T-helper 2 cell treated with Interferon-gamma antibody and Interleukin-4, amounts not matched to agents 100 ng/mL and 5 ng/mL, for 36 hours (primary cell): ENCODE measurements at regions not wholly inside any gene's neighbourhood (a gene's known extent, or its start where the extent isn't known, plus 50 kb on each side); places are given as distances from the start of the nearest gene placed in this dataset.

Experiments used
- intact Hi-C: fragments of 100-400 bp; cut with micrococcal nuclease; formaldehyde crosslinking; loops from one replicate; pipeline ENCODE4 v1.15.1; 2023

DNA sequence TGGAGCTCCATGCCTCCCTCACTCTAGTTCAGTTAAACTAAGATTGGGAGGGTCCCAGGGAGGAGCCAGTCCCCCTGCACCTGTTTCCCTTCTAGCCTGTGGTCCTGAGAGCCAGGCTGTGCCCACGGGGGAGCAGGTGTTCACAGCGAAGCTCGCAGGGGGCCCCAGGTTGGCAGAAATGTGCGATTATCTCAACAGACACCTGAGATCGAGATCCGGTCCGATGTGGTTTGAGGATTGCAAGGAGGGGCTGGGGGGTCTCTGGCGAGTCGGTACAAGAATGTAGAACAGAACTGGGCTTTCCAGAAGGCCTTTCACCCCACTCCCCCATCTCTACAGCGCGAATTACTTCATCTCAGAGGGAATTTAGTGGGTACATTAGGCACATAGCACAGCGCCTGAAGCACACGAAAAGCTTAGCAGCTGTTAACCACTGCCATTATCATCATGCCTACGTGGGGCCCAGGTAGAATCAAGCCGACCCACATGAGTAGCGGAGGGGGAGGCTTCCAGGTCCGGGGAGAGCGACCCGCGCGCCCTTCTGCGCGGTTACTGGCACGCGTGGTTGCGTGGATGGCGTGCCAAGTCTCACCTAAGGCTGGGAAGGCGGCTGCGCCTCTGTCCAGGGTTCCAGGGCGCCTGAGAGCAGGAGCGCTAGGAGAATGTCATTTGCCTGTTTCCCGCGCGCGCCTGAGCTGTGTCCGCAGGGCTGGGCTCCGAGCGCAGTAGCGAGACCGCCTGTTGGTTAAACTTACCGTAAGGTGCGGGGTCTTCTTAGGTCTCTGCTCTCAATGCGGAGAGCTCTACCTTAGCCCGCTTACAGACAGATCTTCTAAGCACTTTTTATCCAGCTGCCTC lies 1539.5 kb upstream of the TMEM132C start:
- intact Hi-C loops, result no loop called here

GRCh38 chr12:126734296-126734695 lies 1532.7 kb upstream of the TMEM132C start:
- intact Hi-C loops, result no loop called here

- intact Hi-C loops, result no loop called here
These were observed 1532.3 kb upstream of the TMEM132C start for GRCh38 chr12:126734710-126735109.

DNA sequence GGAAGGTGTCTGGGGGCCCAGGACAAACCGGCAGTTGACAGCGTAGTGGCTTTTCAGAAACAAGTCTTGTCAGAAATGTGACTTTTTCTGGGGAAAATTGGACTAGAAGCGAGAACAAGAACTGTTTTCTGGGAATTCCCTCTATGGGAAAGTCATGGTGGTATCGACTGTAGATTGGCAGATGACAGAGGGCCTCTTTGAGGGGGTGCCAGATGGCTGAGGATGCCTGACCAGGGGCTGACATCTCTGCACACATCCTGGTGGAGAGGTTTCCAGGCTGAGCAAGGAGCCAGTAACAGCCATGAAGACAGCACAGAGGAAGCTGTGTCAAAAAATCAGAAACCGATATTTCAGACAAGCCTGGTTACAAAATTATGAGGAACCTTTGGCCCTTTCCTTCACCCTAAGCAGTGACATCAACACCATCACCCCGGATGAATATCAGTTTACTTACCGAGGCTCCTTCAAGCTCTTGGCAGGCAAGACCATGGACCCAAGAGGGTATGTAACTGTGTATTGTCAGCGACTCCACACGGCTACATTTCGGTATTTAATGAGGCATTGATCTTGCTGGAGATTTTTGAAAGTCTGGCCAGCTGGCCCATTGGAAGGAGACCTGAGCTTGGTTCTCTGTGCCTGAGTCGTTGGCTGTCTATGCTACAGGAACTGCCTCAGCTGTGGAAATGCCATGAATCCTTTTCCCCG lies 1525.3 kb upstream of the TMEM132C start:
- intact Hi-C loops, result loop anchor here (10.0 kb wide), 1 partner anchor 1557 kb away; the partner anchor contains the start of gene TMEM132B

DNA sequence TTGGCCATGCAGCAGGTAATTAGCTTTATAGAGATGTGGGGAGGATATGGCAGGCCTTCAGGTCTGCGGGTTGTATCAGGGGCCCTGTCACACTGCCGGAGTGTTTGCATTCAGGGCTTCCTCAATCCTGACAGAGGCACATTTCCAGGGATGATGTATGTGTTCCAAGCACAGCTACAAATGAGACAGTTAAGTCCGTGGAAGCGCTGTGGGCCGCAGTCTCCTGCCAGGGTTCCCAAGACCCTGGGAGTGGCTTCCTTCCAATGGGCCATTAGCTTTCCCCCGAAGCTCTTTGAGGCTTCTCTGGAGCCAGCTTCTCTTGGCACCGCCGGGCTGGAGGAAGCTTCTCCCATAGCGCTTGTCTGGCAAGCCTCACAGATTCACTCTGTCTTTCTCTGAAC lies 1524.7 kb upstream of the TMEM132C start:
- intact Hi-C loops, result loop anchor here (10.0 kb wide), 1 partner anchor 1557 kb away; the partner anchor contains the start of gene TMEM132B

DNA sequence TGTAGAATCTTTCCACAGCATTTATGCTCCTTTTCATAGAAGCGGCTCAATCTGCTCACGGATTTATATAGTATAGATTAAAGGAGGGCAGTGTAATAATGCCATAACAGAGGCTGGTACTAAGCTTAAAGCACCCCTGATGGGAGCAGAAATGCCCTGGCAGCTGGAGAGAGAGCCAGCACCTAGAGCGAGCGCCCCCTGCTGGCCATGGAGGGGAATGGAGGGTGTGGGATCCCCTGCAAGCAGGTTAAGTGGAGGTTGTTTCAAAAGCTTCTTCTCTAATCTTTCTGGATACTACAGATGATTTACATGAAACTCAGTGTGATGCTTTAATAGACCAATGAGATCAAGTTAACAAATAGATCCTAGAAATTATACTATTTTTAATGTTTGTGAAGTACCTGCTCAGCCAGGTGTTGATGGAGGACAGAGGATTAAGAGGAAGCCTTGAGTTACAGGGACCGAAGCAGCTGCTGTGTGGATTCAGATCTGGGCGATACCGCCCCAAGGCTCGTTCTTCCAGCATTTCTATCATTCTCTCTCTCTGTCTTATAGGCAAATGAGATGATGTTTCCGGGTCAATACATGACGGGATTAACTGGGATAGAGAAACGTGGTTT lies 1519.3 kb upstream of the TMEM132C start:
- intact Hi-C loops, result loop anchor here (1.0 to 10.0 kb wide), 2 partner anchors 678 to 1563 kb away; partner anchors contain the start of gene TMEM132B

DNA sequence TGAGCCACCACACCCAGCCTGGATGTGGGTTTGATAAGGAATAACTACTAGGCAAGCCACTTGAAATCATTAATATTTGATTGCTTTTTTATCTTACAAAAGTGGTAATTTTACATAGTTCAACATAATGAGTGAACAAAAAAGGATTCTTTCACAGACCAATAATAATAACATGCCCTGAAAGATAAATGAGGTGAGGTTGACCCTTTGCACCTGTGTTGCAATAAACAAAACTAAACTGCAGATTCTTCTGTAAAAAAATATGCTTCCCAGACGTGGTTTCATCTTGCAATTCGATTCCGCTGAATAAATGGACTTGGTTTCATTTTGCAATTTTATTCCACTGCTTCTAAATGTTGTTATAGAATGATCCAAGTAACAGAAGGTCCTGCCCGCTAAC lies 1514.9 kb upstream of the TMEM132C start:
- intact Hi-C loops, result no loop called here

DNA sequence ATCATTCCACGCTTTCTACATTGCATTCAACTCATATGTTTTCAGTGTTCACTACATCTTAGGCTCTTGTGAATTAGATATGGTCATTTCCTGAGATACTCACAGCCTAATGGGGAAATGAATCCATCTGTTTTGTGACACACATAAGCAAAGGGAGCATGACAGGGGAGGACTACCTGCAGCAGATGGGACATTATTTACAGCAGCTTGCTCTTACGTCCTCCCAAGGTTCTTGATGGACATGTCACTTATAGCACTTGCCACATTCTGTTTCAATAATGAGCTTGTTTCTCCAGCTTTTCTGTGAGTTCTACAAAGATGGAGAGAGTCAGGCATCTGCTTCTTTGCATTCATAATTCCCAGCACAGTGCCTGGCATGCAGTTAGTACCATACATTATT lies 1509.6 kb upstream of the TMEM132C start:
- intact Hi-C loops, result no loop called here

GRCh38 chr12:126760092-126760491 lies 1506.9 kb upstream of the TMEM132C start:
- intact Hi-C loops, result no loop called here

- intact Hi-C loops, result no loop called here
These were observed 1505.5 kb upstream of the TMEM132C start for GRCh38 chr12:126761420-126761819.

DNA sequence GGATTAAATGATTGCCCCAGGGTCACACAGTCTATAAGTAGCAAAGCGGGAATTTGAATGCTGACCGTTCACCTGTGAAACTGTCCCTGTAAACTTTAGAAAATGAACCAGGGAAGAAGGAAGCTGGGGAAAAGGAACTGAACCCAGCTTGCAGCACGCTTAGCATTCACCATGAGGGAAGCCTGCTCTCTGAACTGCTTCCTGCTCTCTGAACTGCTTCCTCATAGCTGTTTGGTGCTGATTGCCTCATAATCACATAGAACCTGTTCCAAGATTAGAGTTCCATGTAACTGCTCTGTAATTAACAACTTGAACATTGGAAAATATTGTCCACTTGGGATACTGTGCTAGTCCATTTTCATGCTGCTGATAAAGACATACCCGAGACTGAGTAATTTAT lies 1504.8 kb upstream of the TMEM132C start:
- intact Hi-C loops, result no loop called here

- intact Hi-C loops, result no loop called here
These were observed 1503.6 kb upstream of the TMEM132C start for GRCh38 chr12:126763359-126763758.

DNA sequence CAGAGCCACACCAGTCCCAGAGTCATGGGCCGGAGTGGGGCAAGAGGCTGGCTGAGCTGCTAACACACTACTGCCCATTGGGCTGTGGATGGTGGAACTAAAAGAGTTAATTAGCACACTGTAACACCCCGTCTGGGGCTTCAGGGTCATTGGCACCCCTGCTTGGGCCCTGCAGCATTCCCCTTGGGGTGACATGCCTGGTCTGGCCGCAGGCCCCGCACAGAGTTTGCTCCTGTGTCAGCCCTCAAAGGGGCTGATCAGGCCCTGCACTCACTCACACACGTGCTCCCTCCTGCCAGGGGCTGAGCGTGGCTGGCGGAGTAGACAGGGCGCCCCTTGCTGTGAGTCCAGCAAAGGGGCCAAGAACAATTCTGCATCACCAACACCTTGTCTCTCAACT lies 1499.6 kb upstream of the TMEM132C start:
- intact Hi-C loops, result no loop called here

- intact Hi-C loops, result no loop called here
These were observed 1498.5 kb upstream of the TMEM132C start for GRCh38 chr12:126768517-126768916.

DNA sequence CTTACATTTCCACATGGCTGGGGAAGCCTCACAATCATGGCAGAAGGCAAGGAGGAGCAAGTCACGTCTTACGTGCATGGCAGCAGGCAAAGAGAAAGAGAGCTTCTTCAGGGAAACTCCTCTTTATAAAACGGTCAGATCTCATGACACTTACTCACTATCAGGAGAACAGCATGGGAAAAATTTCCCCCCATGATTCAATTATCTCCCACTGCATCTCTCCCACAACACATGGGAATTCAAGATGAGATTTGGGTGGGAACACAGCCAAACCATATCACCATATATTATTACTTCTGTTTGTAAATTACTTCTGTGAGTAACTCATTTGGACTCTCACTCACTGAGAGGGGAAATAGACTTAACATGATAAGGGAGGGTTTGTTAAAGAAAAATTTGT lies 1496.8 kb upstream of the TMEM132C start:
- intact Hi-C loops, result no loop called here

DNA sequence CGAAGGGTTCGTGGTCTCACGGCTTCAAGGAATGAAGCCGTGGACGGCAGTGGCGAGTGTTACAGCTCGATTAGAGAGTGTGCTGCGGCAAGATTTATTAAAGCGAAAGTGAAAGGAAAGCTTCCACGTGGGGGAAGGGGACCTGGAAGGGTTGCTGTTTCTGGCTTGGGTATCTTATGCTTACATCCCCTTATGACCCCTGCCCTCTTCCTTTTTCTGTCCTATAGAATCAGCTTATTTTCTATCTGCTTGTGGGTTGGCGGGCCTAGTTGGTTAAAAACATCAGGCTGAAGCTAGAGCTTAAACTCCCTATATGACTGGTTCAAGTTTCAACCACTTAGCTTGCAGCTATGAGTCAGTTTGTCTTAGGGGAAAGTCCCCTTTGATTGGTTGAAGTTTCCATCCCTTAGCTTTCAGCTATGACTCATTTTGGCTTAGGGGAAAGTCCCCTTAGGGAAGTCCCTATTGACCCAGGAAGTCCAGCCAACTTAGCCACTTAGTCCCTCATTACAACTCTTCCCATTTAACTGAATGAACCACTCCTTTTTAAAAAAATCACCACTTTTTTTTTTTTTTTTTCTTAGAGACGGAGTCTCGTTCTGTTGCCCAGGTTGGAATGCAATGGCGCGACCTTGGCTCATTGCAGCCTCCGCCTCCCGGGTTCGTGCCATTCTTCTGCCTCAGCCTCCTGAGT lies 1494.7 kb upstream of the TMEM132C start:
- intact Hi-C loops, result no loop called here

DNA sequence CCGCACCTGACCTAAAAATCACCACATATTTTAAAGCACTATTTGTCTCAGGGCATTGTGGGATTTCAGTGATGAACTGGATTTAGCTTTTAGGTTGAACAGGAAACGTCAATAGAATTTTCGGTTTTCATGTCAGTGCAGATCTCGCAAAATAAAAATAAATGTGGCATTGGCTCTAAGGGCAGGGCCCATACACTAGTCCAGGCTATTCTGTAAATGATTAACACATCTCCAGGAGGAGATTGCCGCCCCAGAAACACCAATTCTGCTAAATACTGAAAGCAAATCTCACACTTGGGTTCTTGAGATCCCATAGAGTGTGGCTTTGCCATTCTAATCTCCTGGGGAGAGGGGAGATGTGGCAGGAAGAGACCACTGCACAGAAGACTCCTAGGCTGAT lies 1494.0 kb upstream of the TMEM132C start:
- intact Hi-C loops, result no loop called here

DNA sequence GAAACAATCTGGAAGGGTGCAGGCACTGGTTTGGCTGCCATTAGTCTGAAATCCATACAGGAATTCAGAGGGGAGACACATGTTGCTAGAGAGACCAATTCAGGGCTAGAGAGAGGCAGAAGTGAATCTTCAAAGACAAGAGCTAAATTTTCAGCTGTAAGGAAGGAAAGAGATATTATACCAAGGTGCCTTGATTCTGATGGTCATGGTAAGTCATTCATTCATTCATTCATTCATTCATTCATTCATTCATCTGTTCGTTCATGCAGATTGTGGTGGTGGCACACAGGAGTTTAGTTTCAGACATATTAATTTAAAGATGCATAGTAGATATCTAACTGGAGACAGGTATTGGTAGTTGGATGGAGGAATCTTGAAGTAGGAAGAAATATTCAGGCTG lies 1493.5 kb upstream of the TMEM132C start:
- intact Hi-C loops, result no loop called here

GRCh38 chr12:126776026-126776655 lies 1490.8 kb upstream of the TMEM132C start:
- intact Hi-C loops, result no loop called here

- intact Hi-C loops, result loop anchor here (5.0 kb wide), 1 partner anchor 92 kb away; no protein-coding TSS in a partner anchor
These were observed 1486.6 kb upstream of the TMEM132C start for GRCh38 chr12:126780343-126780742.

DNA sequence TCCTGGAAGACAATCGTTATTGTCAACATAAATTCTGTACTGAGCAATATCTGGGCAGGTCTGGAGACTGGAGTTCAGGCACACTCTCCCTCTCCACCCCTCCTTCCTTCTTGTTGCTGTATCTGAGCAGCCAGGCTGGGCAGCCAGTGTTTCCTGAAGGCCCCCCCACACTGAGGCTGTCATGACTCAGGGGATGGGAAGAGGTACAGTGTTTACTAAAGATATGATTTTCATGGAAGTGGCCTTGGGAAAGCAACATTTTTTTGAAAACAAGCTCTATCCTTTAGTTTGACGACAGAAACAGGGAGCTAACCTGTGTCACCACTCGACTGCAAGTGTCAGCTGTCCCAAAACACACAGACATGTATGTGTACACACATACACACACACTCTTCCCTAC lies 1485.4 kb upstream of the TMEM132C start:
- intact Hi-C loops, result loop anchor here (5.0 kb wide), 1 partner anchor 91 kb away; no protein-coding TSS in a partner anchor
